Neural progenitor cell (in vitro differentiated cells): ENCODE measurements at regions not wholly inside any gene's neighbourhood (a gene's known extent, or its start where the extent isn't known, plus 50 kb on each side); places are given as distances from the start of the nearest gene placed in this dataset.

ENCODE experiments used
- DNase-seq: peaks from one replicate; pipeline ENCODE4 v3.0.0-alpha.2; 2016; ENCODE audit warnings: low spot score
- H2AFZ ChIP-seq: fragments of 200-600 bp; sonication (generic); replicated peaks from 2 replicates; pipeline ENCODE4 v1.6.1; 2016; ENCODE audit warnings: antibody characterized with exemption
- H3F3A ChIP-seq: fragments of 200-600 bp; sonication (generic); 2 replicates; pipeline ENCODE4 v1.6.1; 2016; ENCODE audit warnings: antibody characterized with exemption, low read depth
- H3K27ac ChIP-seq: fragments of 200-600 bp; sonication (generic); 2 replicates; pipeline ENCODE4 v1.5.1; 2016; ENCODE audit warnings: mild to moderate bottlenecking
- H3K27me3 ChIP-seq: fragments of 200-600 bp; sonication (generic); 2 replicates; pipeline ENCODE4 v1.6.1; 2016; ENCODE audit warnings: mild to moderate bottlenecking, moderate library complexity
- H3K36me3 ChIP-seq: fragments of 200-600 bp; sonication (generic); 2 replicates; pipeline ENCODE4 v1.5.1; 2016
- H3K4me1 ChIP-seq: fragments of 200-600 bp; sonication (generic); 2 replicates; pipeline ENCODE4 v1.6.1; 2016; ENCODE audit warnings: mixed run types
- H3K4me2 ChIP-seq: fragments of 200-600 bp; sonication (generic); 2 replicates; pipeline ENCODE4 v1.6.1; 2016
- H3K4me3 ChIP-seq: fragments of 200-600 bp; sonication (generic); 2 replicates; pipeline ENCODE4 v1.5.1; 2016
- H3K79me2 ChIP-seq: fragments of 200-600 bp; sonication (generic); 2 replicates; pipeline ENCODE4 v1.6.1; 2016; ENCODE audit warnings: low read depth
- H3K9ac ChIP-seq: fragments of 200-600 bp; sonication (generic); 2 replicates; pipeline ENCODE4 v1.6.1; 2016
- H3K9me3 ChIP-seq: fragments of 200-600 bp; sonication (generic); 2 replicates; pipeline ENCODE4 v1.5.1; 2016; ENCODE audit warnings: low read depth
- H4K20me1 ChIP-seq: fragments of 200-600 bp; sonication (generic); 2 replicates; pipeline ENCODE4 v1.6.1; 2016; ENCODE audit warnings: low read depth
- H3K27ac Mint-ChIP-seq: 3 replicates; pipeline ENCODE4 v1.8.0; 2021; ENCODE audit warnings: mixed read lengths
- H3K27me3 Mint-ChIP-seq: 2 replicates; pipeline ENCODE4 v1.8.0; 2022; ENCODE audit warnings: low read depth, mild to moderate bottlenecking, inconsistent platforms, moderate library complexity, mixed read lengths; ENCODE audit not compliant: insufficient read depth
- H3K36me3 Mint-ChIP-seq: 3 replicates; pipeline ENCODE4 v1.8.0; 2021; ENCODE audit warnings: mixed read lengths
- H3K4me1 Mint-ChIP-seq: 3 replicates; pipeline ENCODE4 v1.8.0; 2021; ENCODE audit warnings: mixed read lengths
- H3K4me3 Mint-ChIP-seq: 3 replicates; pipeline ENCODE4 v1.8.0; 2021; ENCODE audit warnings: mild to moderate bottlenecking, moderate library complexity, mixed read lengths
- H3K9me3 Mint-ChIP-seq: 3 replicates; pipeline ENCODE4 v1.8.0; 2020; ENCODE audit warnings: mixed read lengths
- CTCF ChIP-seq: fragments of 200-600 bp; sonication (generic); IDR thresholded peaks from 2 replicates; pipeline ENCODE4 v1.5.1; 2017; ENCODE audit warnings: antibody characterized with exemption, mild to moderate bottlenecking
- EZH2 ChIP-seq: fragments of 200-600 bp; sonication (generic); IDR thresholded peaks from 2 replicates; pipeline ENCODE4 v1.6.1; 2017; ENCODE audit warnings: antibody characterized with exemption, mild to moderate bottlenecking, moderate library complexity
- EZH2phosphoT487 ChIP-seq: fragments of 200-600 bp; sonication (generic); IDR thresholded peaks from 2 replicates; pipeline ENCODE4 v1.6.1; 2017; ENCODE audit warnings: antibody characterized with exemption

GRCh38 chr4:44996276-44996845 is 270.0 kb upstream of the GNPDA2 start:
- Histone ChIP-seq H4K20me1 (no peaks in the 10 kb centered on the region), H3K4me2 (no peak overlapping the region), H3K4me1 (no peaks in the 10 kb centered on the region), H3K9ac (no peak overlapping the region), H3F3A (no peaks in the 10 kb centered on the region), H3K4me3 (no peak overlapping the region), H3K9me3 (no peaks in the 10 kb centered on the region), H2AFZ (no peak overlapping the region), H3K79me2 (no peaks in the 10 kb centered on the region), H3K27me3 (no peaks in the 10 kb centered on the region), H3K27ac (no peak overlapping the region), H3K36me3 (no peaks in the 10 kb centered on the region)
- Mint-ChIP-seq H3K36me3 (no peaks in the 10 kb centered on the region), H3K27me3 (no peaks in the 10 kb centered on the region), H3K9me3 (peaks cover 4% of the 10 kb centered on the region), H3K4me1 (no peaks in the 10 kb centered on the region), H3K4me3 (no peak overlapping the region), H3K27ac (no peak overlapping the region)
- no peak for TF ChIP-seq CTCF
- DNase-seq: no peak

GRCh38 chr4:44988011-44988410 is 261.7 kb upstream of the GNPDA2 start:
- H3K9me3 ChIP-seq: no peaks in the 10 kb centered on the region
- no peak overlapping the region for H3K27ac ChIP-seq
- H3K4me1 Mint-ChIP-seq: no peaks in the 10 kb centered on the region
- H3K4me3 Mint-ChIP-seq: no peak overlapping the region
- no peak overlapping the region for H3K9ac ChIP-seq
- no peak overlapping the region for H3K27ac Mint-ChIP-seq
- H3K4me3 ChIP-seq: no peak overlapping the region
- no peaks in the 10 kb centered on the region for H3K27me3 ChIP-seq
- H2AFZ ChIP-seq: no peak overlapping the region
- no peaks in the 10 kb centered on the region for H3K4me1 ChIP-seq
- no peaks in the 10 kb centered on the region for H4K20me1 ChIP-seq
- no peaks in the 10 kb centered on the region for H3K9me3 Mint-ChIP-seq
- TF ChIP-seq EZH2 (no peak), EZH2phosphoT487 (no peak), CTCF (no peak)
- H3K4me2 ChIP-seq: no peak overlapping the region
- no peaks in the 10 kb centered on the region for H3K79me2 ChIP-seq
- no peaks in the 10 kb centered on the region for H3K36me3 ChIP-seq
- DNase-seq: no peak
- no peaks in the 10 kb centered on the region for H3K36me3 Mint-ChIP-seq
- no peaks in the 10 kb centered on the region for H3F3A ChIP-seq
- no peaks in the 10 kb centered on the region for H3K27me3 Mint-ChIP-seq

GRCh38 chr4:44985938-44986337 is 259.6 kb upstream of the GNPDA2 start:
- Histone ChIP-seq H3K4me1 (no peaks in the 10 kb centered on the region), H3K36me3 (no peaks in the 10 kb centered on the region), H4K20me1 (no peaks in the 10 kb centered on the region), H3K4me2 (no peak overlapping the region), H3K9ac (no peak overlapping the region), H3K4me3 (no peak overlapping the region), H3F3A (no peaks in the 10 kb centered on the region), H3K79me2 (no peaks in the 10 kb centered on the region), H3K27ac (no peak overlapping the region), H3K9me3 (no peaks in the 10 kb centered on the region), H2AFZ (no peak overlapping the region), H3K27me3 (no peaks in the 10 kb centered on the region)
- Mint-ChIP-seq H3K27me3 (no peaks in the 10 kb centered on the region), H3K4me1 (no peaks in the 10 kb centered on the region), H3K4me3 (no peak overlapping the region), H3K9me3 (no peaks in the 10 kb centered on the region), H3K36me3 (no peaks in the 10 kb centered on the region), H3K27ac (no peak overlapping the region)
- TF ChIP-seq EZH2 (no peak), CTCF (no peak), EZH2phosphoT487 (no peak)
- DNase-seq: no peak
